ENCODE measurements at regions not wholly inside any gene's neighbourhood (a gene's known extent, or its start where the extent isn't known, plus 50 kb on each side); places are given as distances from the start of the nearest gene placed in this dataset.

DNA sequence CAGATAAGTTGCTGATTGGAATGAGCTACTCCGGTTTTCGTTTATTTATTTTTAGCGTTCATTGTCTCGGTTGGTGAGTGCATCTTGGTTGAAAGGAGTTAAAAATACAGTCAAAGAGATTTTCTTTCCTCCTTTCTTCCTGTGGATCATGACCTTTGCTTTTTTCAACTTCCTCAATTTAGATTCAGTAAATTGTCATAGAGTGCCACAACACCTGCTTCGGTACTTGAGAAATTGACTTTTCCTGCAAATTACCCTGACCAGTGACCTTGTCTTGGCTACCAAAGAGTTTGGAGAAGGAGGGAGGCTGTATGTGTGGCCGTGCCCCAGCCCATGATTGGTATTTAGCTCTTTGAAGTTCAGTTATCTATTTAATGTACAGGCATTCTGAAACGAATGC, 128.7 kb downstream of the FAM204A start:
- Mint-ChIP-seq H3K36me3 (ENCODE audit: low read depth) (no peaks in the 10 kb centered on the region), H3K9me3 (no peaks in the 10 kb centered on the region), H3K27ac (no peak overlapping the region), H3K27me3 (ENCODE audit: insufficient read depth) (peaks cover 6% of the 10 kb centered on the region), H3K4me1 (ENCODE audit: low read depth) (no peaks in the 10 kb centered on the region), H3K4me3 (no peak overlapping the region)
- intact Hi-C loops (cut with micrococcal nuclease) = no loop called here
- no peak for DNase-seq (ENCODE audit: low spot score)

DNA sequence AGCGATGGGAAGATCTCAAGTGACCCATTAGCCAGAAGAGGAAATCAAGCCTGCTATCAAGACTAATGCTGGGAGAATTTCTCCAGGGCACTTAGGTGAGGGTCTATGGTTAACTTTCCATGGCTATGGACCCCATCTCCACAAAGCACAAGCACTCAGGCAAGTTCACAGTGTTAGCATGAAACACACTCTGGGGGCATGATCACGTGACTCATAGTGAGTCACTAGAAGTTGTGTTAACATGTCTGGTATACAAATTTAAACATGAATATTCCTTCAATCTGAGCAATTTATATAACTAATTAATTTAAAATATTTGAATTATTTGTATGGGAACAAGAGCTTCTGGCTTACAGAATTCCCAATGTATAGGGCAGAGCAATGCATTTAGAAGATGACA, 131.8 kb downstream of the FAM204A start:
- DNase-seq (ENCODE audit: low spot score) = no peak
- Mint-ChIP-seq H3K4me1 (ENCODE audit: low read depth) (no peaks in the 10 kb centered on the region), H3K4me3 (no peak overlapping the region), H3K36me3 (ENCODE audit: low read depth) (no peaks in the 10 kb centered on the region), H3K27ac (no peak overlapping the region), H3K27me3 (ENCODE audit: insufficient read depth) (peaks cover 9% of the 10 kb centered on the region), H3K9me3 (no peaks in the 10 kb centered on the region)
- intact Hi-C loops (cut with micrococcal nuclease) = no loop called here

DNA sequence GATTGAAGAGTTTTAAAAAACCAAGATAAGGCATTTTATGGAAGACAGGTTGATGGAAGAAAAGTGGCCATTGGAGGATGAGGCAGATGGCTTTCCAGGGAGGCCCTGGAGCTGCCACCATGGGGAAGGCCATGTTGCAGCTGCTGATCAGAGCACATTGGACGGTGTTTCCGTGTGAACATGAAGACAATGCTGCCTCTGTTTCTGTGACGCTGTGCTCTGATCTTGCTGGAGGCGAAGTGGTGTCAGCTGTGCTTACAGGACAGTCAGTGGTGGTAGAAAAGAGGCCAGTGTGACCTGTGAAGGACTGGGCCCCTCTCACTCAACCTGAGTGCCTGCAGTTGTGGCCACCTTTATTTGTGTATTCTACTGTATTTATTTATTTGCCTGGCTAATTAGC, 132.9 kb downstream of the FAM204A start:
- Mint-ChIP-seq H3K9me3 (no peaks in the 10 kb centered on the region), H3K4me3 (no peak overlapping the region)

DNA sequence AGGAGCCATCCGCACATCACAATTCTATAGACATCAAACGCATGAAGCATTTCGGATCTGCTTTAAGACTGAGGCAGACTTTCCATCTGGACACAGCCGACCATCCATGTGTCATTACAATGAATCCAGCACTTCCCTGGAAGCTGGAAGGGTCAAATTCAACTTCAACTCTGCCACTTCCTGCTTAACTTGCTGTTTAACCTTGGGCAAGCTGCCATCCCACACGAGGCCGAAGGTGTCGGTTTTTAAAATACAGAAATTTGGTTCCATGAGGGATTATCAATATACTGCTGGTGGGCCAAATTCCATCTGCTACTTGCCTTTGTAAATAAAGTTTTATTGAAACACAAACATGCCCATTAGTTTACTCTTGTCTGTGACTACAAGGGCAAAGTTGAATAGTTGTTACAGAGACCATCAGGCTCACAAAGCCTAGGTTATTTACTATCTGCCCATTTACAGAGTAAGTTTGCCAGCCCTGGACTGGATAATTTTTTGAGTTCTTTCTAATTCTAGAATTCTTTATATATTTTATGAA, 134.6 kb downstream of the FAM204A start:
- no peak overlapping the region for H3K27ac Mint-ChIP-seq
- intact Hi-C loops (cut with micrococcal nuclease) = no loop called here
- peaks cover 3% of the 10 kb centered on the region for H3K27me3 Mint-ChIP-seq (ENCODE audit: insufficient read depth)
- DNase-seq (ENCODE audit: low spot score) = no peak
- H3K4me1 Mint-ChIP-seq (ENCODE audit: low read depth) = no peaks in the 10 kb centered on the region
- no peaks in the 10 kb centered on the region for H3K36me3 Mint-ChIP-seq (ENCODE audit: low read depth)
- no peak overlapping the region for H3K4me3 Mint-ChIP-seq
- H3K9me3 Mint-ChIP-seq = no peaks in the 10 kb centered on the region

More for the DNA sequence above, 132.9 kb downstream of the FAM204A start:
- H3K4me1 Mint-ChIP-seq (ENCODE audit: low read depth) = no peaks in the 10 kb centered on the region
- no peaks in the 10 kb centered on the region for H3K36me3 Mint-ChIP-seq (ENCODE audit: low read depth)
- no peak for DNase-seq (ENCODE audit: low spot score)
- H3K27me3 Mint-ChIP-seq (ENCODE audit: insufficient read depth) = peaks cover 9% of the 10 kb centered on the region
- no peak overlapping the region for H3K27ac Mint-ChIP-seq
- intact Hi-C loops (cut with micrococcal nuclease) = no loop called here

DNA sequence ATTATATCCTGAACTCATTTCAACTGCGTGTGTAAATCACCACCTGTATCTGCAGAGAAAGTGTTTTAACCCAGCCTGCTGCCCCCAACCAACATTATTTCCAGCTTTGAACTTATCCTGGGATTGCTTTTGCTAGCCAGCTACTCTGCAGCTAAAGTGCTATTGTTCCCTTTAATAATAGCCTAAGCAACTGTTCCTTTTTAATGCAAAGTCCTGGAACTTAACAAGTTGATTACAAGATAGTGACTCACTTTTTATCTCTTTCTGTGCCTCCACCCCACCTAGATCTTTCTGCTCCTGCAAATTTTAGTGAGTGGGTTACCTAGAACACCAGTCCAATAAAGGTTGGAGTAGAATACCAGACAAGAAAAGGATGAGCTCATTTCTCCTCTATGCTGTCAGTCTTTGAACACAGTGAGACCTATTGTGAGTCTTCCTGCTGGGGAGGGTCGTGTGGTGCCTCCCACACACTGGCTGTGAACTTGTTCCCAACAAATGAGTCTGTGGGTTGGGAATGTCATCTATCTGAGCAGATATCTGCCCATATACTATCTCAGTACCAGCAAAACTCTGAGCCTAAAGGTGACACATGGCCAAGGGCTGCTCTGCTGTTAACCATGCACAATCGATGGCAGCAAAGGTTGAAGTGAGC, 137.7 kb downstream of the FAM204A start:
- Mint-ChIP-seq H3K4me3 (no peak overlapping the region), H3K27ac (no peak overlapping the region), H3K36me3 (ENCODE audit: low read depth) (no peaks in the 10 kb centered on the region), H3K9me3 (no peaks in the 10 kb centered on the region), H3K4me1 (ENCODE audit: low read depth) (no peaks in the 10 kb centered on the region), H3K27me3 (ENCODE audit: insufficient read depth) (peaks cover 12% of the 10 kb centered on the region)
- intact Hi-C loops (cut with micrococcal nuclease) = no loop called here
- no peak for DNase-seq (ENCODE audit: low spot score)

DNA sequence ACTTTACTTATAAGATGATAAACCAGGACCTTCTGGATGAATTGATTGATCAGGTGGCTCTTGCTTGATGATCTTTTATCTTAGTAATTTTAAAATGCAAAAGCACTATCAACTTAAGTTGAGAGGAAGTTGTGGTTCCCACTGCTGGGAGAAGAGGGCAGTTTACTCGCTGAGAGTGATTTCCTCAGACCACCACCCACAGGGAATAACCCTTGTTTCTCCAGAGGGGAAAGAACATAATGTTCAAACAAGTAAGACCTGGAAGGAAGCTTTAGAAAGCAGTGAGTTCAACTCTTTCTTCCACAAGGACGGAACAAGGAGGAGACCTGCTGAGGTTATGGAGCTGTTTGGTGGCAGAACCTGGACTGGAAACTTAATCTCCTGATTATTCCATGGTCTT, 138.7 kb downstream of the FAM204A start:
- H3K4me3 Mint-ChIP-seq = no peak overlapping the region
- H3K27me3 Mint-ChIP-seq (ENCODE audit: insufficient read depth) = peaks cover 12% of the 10 kb centered on the region
- H3K9me3 Mint-ChIP-seq = no peaks in the 10 kb centered on the region
- no peaks in the 10 kb centered on the region for H3K36me3 Mint-ChIP-seq (ENCODE audit: low read depth)
- H3K27ac Mint-ChIP-seq = no peak overlapping the region
- no peaks in the 10 kb centered on the region for H3K4me1 Mint-ChIP-seq (ENCODE audit: low read depth)
- intact Hi-C loops (cut with micrococcal nuclease) = no loop called here
- DNase-seq (ENCODE audit: low spot score) = no peak

DNA sequence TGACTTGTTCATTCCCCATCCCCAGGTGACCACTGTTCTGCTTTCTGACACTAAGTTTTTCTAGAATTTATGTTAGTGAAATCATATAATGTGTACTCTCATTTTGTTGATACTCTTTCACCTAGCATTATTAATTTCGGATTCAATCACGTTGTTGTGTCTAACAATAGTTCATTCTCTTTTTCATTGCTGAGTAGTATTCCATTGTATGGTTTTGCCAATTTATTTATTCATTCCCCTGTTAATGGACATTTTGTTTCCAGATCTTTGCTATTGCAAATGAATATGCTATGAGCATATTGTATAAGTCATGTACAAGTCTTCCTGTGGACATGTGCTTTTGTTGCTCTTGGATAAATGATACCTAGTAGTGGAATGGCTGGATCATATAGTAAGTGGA, 146.4 kb downstream of the FAM204A start:
- Mint-ChIP-seq H3K27ac (no peak overlapping the region), H3K9me3 (no peaks in the 10 kb centered on the region), H3K4me3 (no peak overlapping the region), H3K36me3 (ENCODE audit: low read depth) (no peaks in the 10 kb centered on the region), H3K4me1 (ENCODE audit: low read depth) (no peaks in the 10 kb centered on the region), H3K27me3 (ENCODE audit: insufficient read depth) (peaks cover 4% of the 10 kb centered on the region)
- intact Hi-C loops (cut with micrococcal nuclease) = no loop called here
- no peak for DNase-seq (ENCODE audit: low spot score)

DNA sequence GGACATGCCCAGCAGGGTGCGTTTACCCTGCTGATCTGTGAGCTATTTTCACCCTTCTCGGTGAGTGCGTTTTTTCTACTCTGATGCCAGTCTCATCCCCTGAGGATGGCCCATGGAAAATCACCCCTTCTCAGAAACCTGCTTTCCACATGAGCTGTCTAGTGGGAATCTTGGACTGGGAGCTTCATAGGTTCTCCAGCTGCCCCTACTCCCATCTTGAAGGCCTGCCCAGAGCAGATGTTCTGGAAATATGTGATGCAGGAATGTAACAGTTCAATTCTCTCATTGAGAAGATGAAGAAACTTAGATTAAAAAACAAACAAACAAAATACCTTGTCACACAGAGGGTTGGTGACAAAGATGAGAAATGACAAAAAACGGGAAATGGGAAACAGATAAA, 146.9 kb upstream of the RAB11FIP2 start:
- no peak for DNase-seq (ENCODE audit: low spot score)
- H3K4me1 Mint-ChIP-seq (ENCODE audit: low read depth) = no peaks in the 10 kb centered on the region
- intact Hi-C loops (cut with micrococcal nuclease) = no loop called here

DNA sequence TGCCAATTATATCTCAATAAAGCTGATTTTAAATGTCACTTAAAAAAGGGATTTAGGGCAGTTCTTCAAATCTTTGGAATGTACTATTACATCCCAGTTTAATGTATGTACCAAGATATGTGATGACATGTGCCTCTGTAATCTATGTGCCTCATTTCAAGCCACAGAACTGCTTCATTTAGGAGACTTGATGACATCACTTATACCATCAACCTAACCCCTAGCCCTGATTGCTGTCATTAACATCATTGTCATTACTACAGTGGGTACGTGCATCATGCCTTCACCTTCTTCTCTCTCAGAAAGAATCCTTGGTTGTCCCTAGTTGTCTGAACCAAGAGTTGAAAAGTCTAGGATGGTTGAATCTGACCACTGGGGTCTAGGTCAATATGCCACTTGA, 134.3 kb upstream of the RAB11FIP2 start:
- Mint-ChIP-seq H3K4me3 (no peak overlapping the region), H3K4me1 (ENCODE audit: low read depth) (no peaks in the 10 kb centered on the region), H3K36me3 (ENCODE audit: low read depth) (no peaks in the 10 kb centered on the region), H3K27ac (no peak overlapping the region), H3K9me3 (no peaks in the 10 kb centered on the region), H3K27me3 (ENCODE audit: insufficient read depth) (peaks cover 5% of the 10 kb centered on the region)
- intact Hi-C loops (cut with micrococcal nuclease) = no loop called here
- no peak for DNase-seq (ENCODE audit: low spot score)

More for the DNA sequence above, 146.9 kb upstream of the RAB11FIP2 start:
- Mint-ChIP-seq H3K4me3 (no peak overlapping the region), H3K36me3 (ENCODE audit: low read depth) (no peaks in the 10 kb centered on the region), H3K9me3 (no peaks in the 10 kb centered on the region), H3K27me3 (ENCODE audit: insufficient read depth) (peaks cover 3% of the 10 kb centered on the region), H3K27ac (no peak overlapping the region)

DNA sequence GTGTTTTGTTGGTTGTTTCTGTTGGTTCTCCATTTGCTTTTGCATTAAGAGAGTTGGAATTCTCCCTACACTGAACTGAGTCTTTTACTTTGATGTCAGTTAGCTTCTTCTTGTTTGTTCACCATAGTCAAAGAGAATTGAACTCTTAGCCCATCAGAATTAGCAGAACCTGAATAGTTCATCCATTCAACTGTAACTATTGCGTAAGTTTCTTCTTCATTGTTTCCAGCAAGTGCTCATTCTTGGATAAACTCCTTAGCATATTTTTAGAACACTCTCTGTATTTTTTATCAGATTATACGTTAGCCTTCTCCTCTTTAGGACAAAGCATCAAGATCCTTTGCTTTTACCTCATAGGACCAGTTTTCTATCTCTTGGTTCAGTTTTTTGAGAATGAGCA, 128.4 kb upstream of the RAB11FIP2 start:
- no peaks in the 10 kb centered on the region for H3K36me3 Mint-ChIP-seq (ENCODE audit: low read depth)
- H3K4me3 Mint-ChIP-seq = no peak overlapping the region
- DNase-seq (ENCODE audit: low spot score) = no peak
- no peaks in the 10 kb centered on the region for H3K9me3 Mint-ChIP-seq
- H3K27me3 Mint-ChIP-seq (ENCODE audit: insufficient read depth) = peaks cover 10% of the 10 kb centered on the region
- H3K27ac Mint-ChIP-seq = no peak overlapping the region
- intact Hi-C loops (cut with micrococcal nuclease) = no loop called here
- no peaks in the 10 kb centered on the region for H3K4me1 Mint-ChIP-seq (ENCODE audit: low read depth)

DNA sequence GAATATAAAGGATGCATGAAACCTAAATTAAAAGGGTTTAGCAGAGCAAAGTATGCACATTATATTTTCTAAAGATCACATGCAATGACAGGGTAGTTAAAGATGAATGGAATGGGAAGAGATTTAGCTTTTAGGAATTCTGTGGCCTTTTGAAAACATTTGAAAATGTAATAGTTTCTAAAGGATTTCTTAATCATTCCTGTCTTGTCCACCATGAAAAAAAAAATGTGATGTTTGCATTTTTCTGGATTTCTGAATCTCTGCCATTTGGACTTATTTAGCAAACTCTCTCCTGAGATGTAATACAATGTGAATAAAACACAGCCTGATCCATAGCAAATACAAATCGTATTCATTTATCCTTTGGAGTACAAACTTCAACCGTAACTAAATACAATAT, 126.6 kb upstream of the RAB11FIP2 start:
- Mint-ChIP-seq H3K27me3 (ENCODE audit: insufficient read depth) (peaks cover 10% of the 10 kb centered on the region), H3K4me3 (no peak overlapping the region), H3K9me3 (no peaks in the 10 kb centered on the region), H3K4me1 (ENCODE audit: low read depth) (no peaks in the 10 kb centered on the region), H3K36me3 (ENCODE audit: low read depth) (no peaks in the 10 kb centered on the region), H3K27ac (no peak overlapping the region)
- no peak for DNase-seq (ENCODE audit: low spot score)
- intact Hi-C loops (cut with micrococcal nuclease) = no loop called here

DNA sequence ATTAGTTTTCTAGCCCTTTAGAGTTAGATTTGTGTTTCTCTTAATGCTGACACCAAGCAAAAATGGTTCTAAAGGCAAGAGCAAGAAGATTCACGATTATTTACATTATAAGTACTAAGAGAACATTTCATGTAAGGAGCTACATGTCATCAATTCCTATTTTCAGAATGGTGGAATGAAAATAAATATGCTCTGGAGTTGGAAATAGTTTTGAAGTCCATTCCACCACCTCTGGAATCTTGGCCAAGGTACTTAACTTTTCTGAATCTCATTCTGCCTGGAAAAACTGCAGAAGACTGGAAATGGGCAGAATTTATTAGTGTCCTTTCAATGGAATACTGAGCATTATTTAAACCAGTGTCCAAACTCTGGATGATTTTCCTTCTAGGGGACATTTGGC, 125.1 kb upstream of the RAB11FIP2 start:
- Mint-ChIP-seq H3K9me3 (no peaks in the 10 kb centered on the region), H3K27ac (no peak overlapping the region), H3K36me3 (ENCODE audit: low read depth) (no peaks in the 10 kb centered on the region)

DNA sequence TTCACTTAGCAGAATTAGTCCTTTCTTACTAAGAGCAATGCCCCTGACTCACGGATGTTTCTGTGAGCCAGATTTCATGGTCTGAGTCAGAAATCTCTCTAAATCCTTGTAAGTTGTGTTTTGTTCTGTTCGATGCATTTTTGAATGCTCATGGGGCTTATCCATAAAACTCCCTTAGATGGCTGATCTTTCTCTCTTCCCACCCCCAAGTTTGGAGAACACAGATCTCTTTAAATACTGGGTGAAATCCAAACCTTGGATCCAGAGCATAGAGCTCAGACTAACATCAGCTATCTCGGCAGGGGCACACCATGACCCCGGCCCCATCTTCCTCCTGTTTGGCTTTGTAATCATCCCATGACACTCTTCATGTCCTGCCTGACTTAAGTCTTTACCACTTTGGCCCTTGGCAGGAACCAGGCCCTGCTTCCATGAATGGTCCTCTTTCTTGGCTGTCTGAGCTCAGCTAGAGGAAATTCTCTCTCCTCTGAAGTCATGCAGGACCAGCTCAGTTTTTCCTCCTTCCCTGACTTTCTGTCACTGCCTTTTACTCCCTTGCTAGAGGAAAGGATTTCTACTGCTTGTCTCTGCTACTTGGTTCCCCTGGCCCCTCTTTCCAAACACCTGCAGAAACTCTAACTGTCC, 120.4 kb upstream of the RAB11FIP2 start:
- intact Hi-C loops (cut with micrococcal nuclease) = no loop called here
- Mint-ChIP-seq H3K27ac (no peak overlapping the region), H3K9me3 (no peaks in the 10 kb centered on the region), H3K4me3 (no peak overlapping the region), H3K4me1 (ENCODE audit: low read depth) (no peaks in the 10 kb centered on the region), H3K27me3 (ENCODE audit: insufficient read depth) (peaks cover 2% of the 10 kb centered on the region), H3K36me3 (ENCODE audit: low read depth) (no peaks in the 10 kb centered on the region)
- DNase-seq (ENCODE audit: low spot score) = no peak

More for the DNA sequence above, 125.1 kb upstream of the RAB11FIP2 start:
- DNase-seq (ENCODE audit: low spot score) = no peak
- H3K27me3 Mint-ChIP-seq (ENCODE audit: insufficient read depth) = peaks cover 7% of the 10 kb centered on the region
- intact Hi-C loops (cut with micrococcal nuclease) = no loop called here
- no peak overlapping the region for H3K4me3 Mint-ChIP-seq
- no peaks in the 10 kb centered on the region for H3K4me1 Mint-ChIP-seq (ENCODE audit: low read depth)
